ENCODE measurements at regions not wholly inside any gene's neighbourhood (a gene's known extent, or its start where the extent isn't known, plus 50 kb on each side); places are given as distances from the start of the nearest gene placed in this dataset.
"Not testable (repeated sequence)": the region's sequence is repeated elsewhere in the genome, so short reads cannot be mapped to it uniquely, and the experiment has no call there.

- H3K36me3 ChIP-seq (ENCODE audit: low read length) = no peaks in the 10 kb centered on the region
- H3K27me3 ChIP-seq (ENCODE audit: low read length) = no peaks in the 10 kb centered on the region
- TF ChIP-seq EZH2phosphoT487 (conservative IDR thresholded peaks at IDR 0.05; ENCODE audit: low read length) = no peak
- no peak for TF ChIP-seq CTCF (IDR thresholded peaks at IDR 0.05; ENCODE audit: insufficient read depth, low read length, poor library complexity, severe bottlenecking)
- no peak overlapping the region for H3K27ac ChIP-seq (ENCODE audit: low read depth, low read length)
- no peaks in the 10 kb centered on the region for H4K20me1 ChIP-seq (ENCODE audit: low read depth, low read length)
- no peak overlapping the region for H3K4me3 ChIP-seq (ENCODE audit: insufficient read depth, low read length, poor library complexity, severe bottlenecking)
- H3K9ac ChIP-seq (ENCODE audit: low read length) = no peak overlapping the region
- no peaks in the 10 kb centered on the region for H3K79me2 ChIP-seq (ENCODE audit: insufficient read depth, low read length)
- H3K9me2 ChIP-seq (replicated peaks; ENCODE audit: insufficient read depth, low read length) = no peaks in the 10 kb centered on the region
- H3F3A ChIP-seq (ENCODE audit: insufficient read depth) = no peaks in the 10 kb centered on the region
- 0 out of 2 replicates have a peak, but pooled peaks cover 4% of the 10 kb centered on the region for H3K9me3 ChIP-seq (ENCODE audit: insufficient read depth, low read length)
- H3K4me2 ChIP-seq (ENCODE audit: low read depth, low read length, poor library complexity, severe bottlenecking) = no peak overlapping the region
- H2AFZ ChIP-seq (ENCODE audit: low read depth, low read length, severe bottlenecking) = no peak overlapping the region
Observed at GRCh38 chr7:86372262-86372661, 271.4 kb upstream of the GRM3 start.

- TF ChIP-seq EZH2phosphoT487 (conservative IDR thresholded peaks at IDR 0.05; ENCODE audit: low read length) (no peak), CTCF (IDR thresholded peaks at IDR 0.05; ENCODE audit: insufficient read depth, low read length, poor library complexity, severe bottlenecking) (no peak)
- H3K4me2 ChIP-seq (ENCODE audit: low read depth, low read length, poor library complexity, severe bottlenecking) = no peak overlapping the region
- H3K9ac ChIP-seq (ENCODE audit: low read length) = no peak overlapping the region
- H3K27me3 ChIP-seq (ENCODE audit: low read length) = no peaks in the 10 kb centered on the region
- no peaks in the 10 kb centered on the region for H3F3A ChIP-seq (ENCODE audit: insufficient read depth)
- H3K79me2 ChIP-seq (ENCODE audit: insufficient read depth, low read length) = no peaks in the 10 kb centered on the region
- H3K9me3 ChIP-seq (ENCODE audit: insufficient read depth, low read length) = 0 out of 2 replicates have a peak, but pooled peaks cover 4% of the 10 kb centered on the region
- no peak overlapping the region for H2AFZ ChIP-seq (ENCODE audit: low read depth, low read length, severe bottlenecking)
- H3K27ac ChIP-seq (ENCODE audit: low read depth, low read length) = no peak overlapping the region
- no peaks in the 10 kb centered on the region for H4K20me1 ChIP-seq (ENCODE audit: low read depth, low read length)
- no peak overlapping the region for H3K4me3 ChIP-seq (ENCODE audit: insufficient read depth, low read length, poor library complexity, severe bottlenecking)
- H3K9me2 ChIP-seq (replicated peaks; ENCODE audit: insufficient read depth, low read length) = no peaks in the 10 kb centered on the region
- H3K36me3 ChIP-seq (ENCODE audit: low read length) = no peaks in the 10 kb centered on the region
Observed at GRCh38 chr7:86366946-86367345, 276.8 kb upstream of the GRM3 start.

GRCh38 chr7:86340407-86340806, 303.3 kb upstream of the GRM3 start:
- H2AFZ ChIP-seq (ENCODE audit: low read depth, low read length, severe bottlenecking); H3K36me3 ChIP-seq (ENCODE audit: low read length); H3K9me2 ChIP-seq (replicated peaks; ENCODE audit: insufficient read depth, low read length); H3K27me3 ChIP-seq (ENCODE audit: low read length); H3K27ac ChIP-seq (ENCODE audit: low read depth, low read length); H3F3A ChIP-seq (ENCODE audit: insufficient read depth); H3K9me3 ChIP-seq (ENCODE audit: insufficient read depth, low read length); H3K79me2 ChIP-seq (ENCODE audit: insufficient read depth, low read length); H3K4me2 ChIP-seq (ENCODE audit: low read depth, low read length, poor library complexity, severe bottlenecking); H3K4me3 ChIP-seq (ENCODE audit: insufficient read depth, low read length, poor library complexity, severe bottlenecking); H3K9ac ChIP-seq (ENCODE audit: low read length); H4K20me1 ChIP-seq (ENCODE audit: low read depth, low read length): not testable (repeated sequence)

- H3K9me2 ChIP-seq (replicated peaks; ENCODE audit: insufficient read depth, low read length) = no peaks in the 10 kb centered on the region
- no peaks in the 10 kb centered on the region for H3K27me3 ChIP-seq (ENCODE audit: low read length)
- H3K79me2 ChIP-seq (ENCODE audit: insufficient read depth, low read length) = no peaks in the 10 kb centered on the region
- no peak overlapping the region for H3K4me2 ChIP-seq (ENCODE audit: low read depth, low read length, poor library complexity, severe bottlenecking)
- H4K20me1 ChIP-seq (ENCODE audit: low read depth, low read length) = 0 out of 2 replicates have a peak, but pooled peaks cover 2% of the 10 kb centered on the region
- H3K9ac ChIP-seq (ENCODE audit: low read length) = no peak overlapping the region
- no peak overlapping the region for H3K4me3 ChIP-seq (ENCODE audit: insufficient read depth, low read length, poor library complexity, severe bottlenecking)
- H3F3A ChIP-seq (ENCODE audit: insufficient read depth) = 0 out of 2 replicates have a peak, but pooled peaks cover 2% of the 10 kb centered on the region
- TF ChIP-seq CTCF (IDR thresholded peaks at IDR 0.05; ENCODE audit: insufficient read depth, low read length, poor library complexity, severe bottlenecking) = no peak
- H3K9me3 ChIP-seq (ENCODE audit: insufficient read depth, low read length) = 0 out of 2 replicates have a peak, but pooled peaks cover 3% of the 10 kb centered on the region
- H3K36me3 ChIP-seq (ENCODE audit: low read length) = no peaks in the 10 kb centered on the region
- no peak overlapping the region for H3K27ac ChIP-seq (ENCODE audit: low read depth, low read length)
- no peak overlapping the region for H2AFZ ChIP-seq (ENCODE audit: low read depth, low read length, severe bottlenecking)
Observed at GRCh38 chr7:86339051-86339450, 304.7 kb upstream of the GRM3 start.

Measured in SU-DHL-6 (cell line).